MCF 10A (cell line): ENCODE measurements at regions not wholly inside any gene's neighbourhood (a gene's known extent, or its start where the extent isn't known, plus 50 kb on each side); places are given as distances from the start of the nearest gene placed in this dataset.

Source experiments
- BruUV-seq: library from RNA; stranded (reverse); fragments of 400-500 nt; replicated peaks from 2 replicates; lab custom pipeline; 2021; lab: Mats Ljungman, UMichigan
- CTCF ChIA-PET: fragments of 300-600 bp; sonication (Branson Sonifier 250); formaldehyde crosslinking; extraction: SDS; loops from one replicate; lab custom pipeline; 2021; ENCODE audit warnings: antibody characterized with exemption, inconsistent platforms; lab: Yijun Ruan, JAX
- POLR2A ChIA-PET: fragments of 300-600, 350-650 bp; sonication (Branson Sonifier 250); formaldehyde crosslinking; extraction: SDS; loops from one replicate; lab custom pipeline; 2020; ENCODE audit warnings: antibody characterized with exemption, inconsistent platforms; lab: Yijun Ruan, JAX
- DNase-seq: peaks from one replicate; pipeline ENCODE4 v3.0.0-alpha.2; 2018; ENCODE audit not compliant: unreplicated experiment
- H3K27ac Mint-ChIP-seq: one replicate; pipeline ENCODE4 v1.8.0; 2022; ENCODE audit warnings: mild to moderate bottlenecking, low read depth, mixed read lengths; ENCODE audit not compliant: unreplicated experiment
- H3K27me3 Mint-ChIP-seq: one replicate; pipeline ENCODE4 v1.8.0; 2022; ENCODE audit warnings: mixed read lengths; ENCODE audit not compliant: insufficient read depth, unreplicated experiment
- H3K36me3 Mint-ChIP-seq: one replicate; pipeline ENCODE4 v1.8.0; 2022; ENCODE audit warnings: mild to moderate bottlenecking, moderate library complexity, mixed read lengths; ENCODE audit not compliant: insufficient read depth, unreplicated experiment
- H3K4me1 Mint-ChIP-seq: one replicate; pipeline ENCODE4 v1.8.0; 2022; ENCODE audit warnings: mixed read lengths; ENCODE audit not compliant: insufficient read depth, unreplicated experiment
- H3K4me3 Mint-ChIP-seq: one replicate; pipeline ENCODE4 v1.8.0; 2022; ENCODE audit warnings: mild to moderate bottlenecking, moderate library complexity, mixed read lengths; ENCODE audit not compliant: unreplicated experiment
- H3K9me3 Mint-ChIP-seq: one replicate; pipeline ENCODE4 v1.8.0; 2022; ENCODE audit warnings: mixed read lengths; ENCODE audit not compliant: unreplicated experiment
- CTCF ChIP-seq: fragments of 200-600 bp; IDR thresholded peaks from one replicate; pipeline ENCODE4 v1.8.0; 2022; ENCODE audit warnings: antibody characterized with exemption, mild to moderate bottlenecking; ENCODE audit not compliant: unreplicated experiment
- intact Hi-C: fragments of 100-400 bp; cut with micrococcal nuclease; formaldehyde crosslinking; loops from 2 replicates; pipeline ENCODE4 v1.14.1; 2022

GRCh38 chr2:16719485-16719808 lies 53.8 kb upstream of the CYRIA start:
- CTCF ChIA-PET, result interaction anchor here (1.8 kb wide), 1 partner anchor 37 kb away, joined by 6 read pairs; no protein-coding TSS in a partner anchor
- Mint-ChIP-seq H3K4me3 (no peak overlapping the region), H3K36me3 (peaks cover 6% of the 10 kb centered on the region), H3K9me3 (no peaks in the 10 kb centered on the region), H3K27me3 (peaks cover 23% of the 10 kb centered on the region), H3K27ac (no peak overlapping the region), H3K4me1 (no peaks in the 10 kb centered on the region)
- intact Hi-C loops, result no loop called here
- no TSS peak for BruUV-seq
- DNase-seq, result no peak
- POLR2A ChIA-PET, result no interaction called here
- no peak for TF ChIP-seq CTCF

GRCh38 chr2:16718576-16719484 lies 53.2 kb upstream of the CYRIA start:
- Mint-ChIP-seq H3K27ac (no peak overlapping the region), H3K4me1 (no peaks in the 10 kb centered on the region), H3K36me3 (peaks cover 6% of the 10 kb centered on the region), H3K27me3 (peaks cover 17% of the 10 kb centered on the region), H3K9me3 (no peaks in the 10 kb centered on the region), H3K4me3 (no peak overlapping the region)
- intact Hi-C loops, result no loop called here
- POLR2A ChIA-PET, result interaction anchor here (0.7 kb wide), 1 partner anchor 20 kb away, joined by 3 read pairs; no protein-coding TSS in a partner anchor
- no TSS peak for BruUV-seq
- CTCF ChIA-PET, result interaction anchor here (0.7 to 1.8 kb wide), 2 partner anchors 10 to 38 kb away, joined by 4 to 6 read pairs; no protein-coding TSS in a partner anchor
- no peak for DNase-seq
- no peak for TF ChIP-seq CTCF

- Mint-ChIP-seq H3K4me1 (no peaks in the 10 kb centered on the region), H3K27ac (no peak overlapping the region), H3K36me3 (peaks cover 6% of the 10 kb centered on the region), H3K9me3 (no peaks in the 10 kb centered on the region), H3K4me3 (no peak overlapping the region), H3K27me3 (peaks cover 13% of the 10 kb centered on the region)
- BruUV-seq, result no TSS peak
- POLR2A ChIA-PET, result interaction anchor here (0.7 kb wide), 1 partner anchor 72 kb away, joined by 3 read pairs; no protein-coding TSS in a partner anchor
- CTCF ChIA-PET, result interaction anchor here (0.6 to 0.7 kb wide), 2 partner anchors 40 to 103 kb away, joined by 4 to 5 read pairs; no protein-coding TSS in a partner anchor
- TF ChIP-seq CTCF, result no peak
- intact Hi-C loops, result no loop called here
- DNase-seq, result no peak
Measured at GRCh38 chr2:16717477-16717876, 51.8 kb upstream of the CYRIA start.

GRCh38 chr2:16716944-16717343 lies 51.3 kb upstream of the CYRIA start:
- BruUV-seq, result no TSS peak
- H3K27me3 Mint-ChIP-seq, result peaks cover 13% of the 10 kb centered on the region
- intact Hi-C loops, result no loop called here
- CTCF ChIA-PET, result interaction anchor here (0.6 kb wide), 1 partner anchor 40 kb away, joined by 4 read pairs; no protein-coding TSS in a partner anchor
- TF ChIP-seq CTCF, result no peak
- no peak for DNase-seq
- no peaks in the 10 kb centered on the region for H3K4me1 Mint-ChIP-seq
- POLR2A ChIA-PET, result no interaction called here
- peaks cover 6% of the 10 kb centered on the region for H3K36me3 Mint-ChIP-seq
- no peak overlapping the region for H3K4me3 Mint-ChIP-seq
- H3K27ac Mint-ChIP-seq, result no peak overlapping the region
- no peaks in the 10 kb centered on the region for H3K9me3 Mint-ChIP-seq
